HCT116 (cell line): ENCODE measurements at regions not wholly inside any gene's neighbourhood (a gene's known extent, or its start where the extent isn't known, plus 50 kb on each side); places are given as distances from the start of the nearest gene placed in this dataset.

Experiments
- ATF3 ChIP-seq: IDR thresholded peaks from 2 replicates; pipeline ENCODE4 v1.6.1; 2012
- CEBPB ChIP-seq: IDR thresholded peaks from 2 replicates; pipeline ENCODE4 v1.6.1; 2012; ENCODE audit warnings: low read depth
- CTCF ChIP-seq, 3 experiments: fragments of 200-600 bp in 1 of 3; sonication (generic) in 1 of 3; IDR thresholded peaks in 2 of 3; conservative IDR thresholded peaks in 1 of 3; 2 replicates each; pipeline ENCODE4 v1.5.1; 2012 to 2017; ENCODE audit warnings: low read depth in 2 of 3, low read length in 2 of 3, antibody characterized with exemption in 1 of 3, borderline replicate concordance in 1 of 3, control low read depth in 1 of 3, mild to moderate bottlenecking in 1 of 3, mixed read lengths in 1 of 3, mixed run types in 1 of 3, moderate library complexity in 1 of 3; ENCODE audit not compliant: insufficient read depth in 1 of 3
- EGR1 ChIP-seq: IDR thresholded peaks from 2 replicates; pipeline ENCODE4 v1.6.1; 2012; ENCODE audit warnings: low read depth
- ELF1 ChIP-seq: IDR thresholded peaks from 2 replicates; pipeline ENCODE4 v1.6.1; 2012; ENCODE audit warnings: low read depth, borderline replicate concordance
- EZH2 ChIP-seq: fragments of 200-600 bp; sonication (generic); IDR thresholded peaks from 2 replicates; pipeline ENCODE4 v1.6.1; 2017; ENCODE audit warnings: antibody characterized with exemption, mixed run types
- RAD21 ChIP-seq: IDR thresholded peaks from 2 replicates; pipeline ENCODE4 v1.6.1; 2012; ENCODE audit warnings: low read depth, mild to moderate bottlenecking
- SIN3A ChIP-seq: IDR thresholded peaks from 2 replicates; pipeline ENCODE4 v1.6.1; 2012; ENCODE audit warnings: low read depth
- ZNF274 ChIP-seq: fragments of 200-500 bp; sonication (Bioruptor generic); IDR thresholded peaks from 2 replicates; pipeline ENCODE4 v1.6.1; 2014; ENCODE audit warnings: mild to moderate bottlenecking, low read depth, low read length, inconsistent platforms

- no peak for TF ChIP-seq RAD21
- no peak for TF ChIP-seq CEBPB
- no peak for TF ChIP-seq CTCF (IDR thresholded peaks at IDR 0.05 in 2 of 3, conservative IDR thresholded peaks at IDR 0.05 in 1 of 3; ENCODE audit: borderline replicate concordance in 1 of 3, insufficient read depth in 1 of 3, low read depth in 2 of 3, low read length in 2 of 3)
- TF ChIP-seq ATF3: no peak
- no peak for TF ChIP-seq EZH2
- TF ChIP-seq SIN3A: no peak
- no peak for TF ChIP-seq ZNF274
- no peak for TF ChIP-seq ELF1
- no peak for TF ChIP-seq EGR1
Observed at GRCh38 chr2:228613133-228613850, 431.8 kb upstream of the SPHKAP start.
